GM12864 (cell line): ENCODE measurements at regions not wholly inside any gene's neighbourhood (a gene's known extent, or its start where the extent isn't known, plus 50 kb on each side); places are given as distances from the start of the nearest gene placed in this dataset.
"Not testable (repeated sequence)": the region's sequence is repeated elsewhere in the genome, so short reads cannot be mapped to it uniquely, and the experiment has no call there.

ENCODE experiments used
- DNase-seq: peaks from one replicate; pipeline ENCODE4 v3.0.0-alpha.2; 2011; ENCODE audit warnings: low read depth
- H3K4me3 ChIP-seq: 2 replicates; pipeline ENCODE4 v1.5.1; 2011; ENCODE audit warnings: mild to moderate bottlenecking, low read depth, low read length, control low read depth
- CTCF ChIP-seq: IDR thresholded peaks from 2 replicates; pipeline ENCODE4 v1.5.1; 2011; ENCODE audit warnings: low read depth, mild to moderate bottlenecking, moderate library complexity, low read length, control low read depth, inconsistent platforms; ENCODE audit errors: missing control alignments

GRCh38 chr11:103604310-103604709 lies 432.1 kb upstream of the DDI1 start:
- no peak overlapping the region for H3K4me3 ChIP-seq
- DNase-seq: no peak
- no peak for TF ChIP-seq CTCF

- DNase-seq: no peak
- no peak overlapping the region for H3K4me3 ChIP-seq
- TF ChIP-seq CTCF: no peak
Measured at GRCh38 chr11:103608566-103608965, 427.9 kb upstream of the DDI1 start.

GRCh38 chr11:103609117-103610066 lies 427.0 kb upstream of the DDI1 start:
- peak; percentile 49 for TF ChIP-seq CTCF
- no peak for DNase-seq
- H3K4me3 ChIP-seq: no peak overlapping the region

GRCh38 chr11:103610435-103610834 lies 426.0 kb upstream of the DDI1 start:
- no peak for DNase-seq
- TF ChIP-seq CTCF: no peak
- no peak overlapping the region for H3K4me3 ChIP-seq

- DNase-seq, H3K4me3 ChIP-seq: not testable (repeated sequence)
- TF ChIP-seq CTCF: peak; percentile 22
Measured at GRCh38 chr11:103611526-103612260, 424.7 kb upstream of the DDI1 start.

- DNase-seq, H3K4me3 ChIP-seq: not testable (repeated sequence)
Measured at GRCh38 chr11:103612451-103612850, 424.0 kb upstream of the DDI1 start.

GRCh38 chr11:103616586-103616985 lies 419.9 kb upstream of the DDI1 start:
- not testable (repeated sequence) for DNase-seq, H3K4me3 ChIP-seq
